Activated CD8-positive, alpha-beta memory T cell treated with anti-CD3 and anti-CD28 coated beads, Interleukin-2, amount 10 ng/mL, durations not matched to agents 7 days and 5 days (primary cell): ENCODE measurements at regions not wholly inside any gene's neighbourhood (a gene's known extent, or its start where the extent isn't known, plus 50 kb on each side); places are given as distances from the start of the nearest gene placed in this dataset.

ENCODE experiments used
- ATAC-seq: fragments of 150-1000 bp; cut with Tn5 transposase; one replicate; pipeline ENCODE4 v1.10.0; 2021; ENCODE audit warnings: moderate library complexity
- CTCF ChIA-PET: fragments of 350-600 bp; sonication (Branson Sonifier 250); formaldehyde crosslinking; loops from one replicate; lab custom pipeline; 2021; ENCODE audit warnings: antibody characterized with exemption; lab: Charles Lee
- DNase-seq: peaks from one replicate; pipeline ENCODE4 v3.0.0-alpha.2; 2020
- H3K27ac Mint-ChIP-seq: one replicate; pipeline ENCODE4 v1.8.0; 2021; ENCODE audit warnings: mild to moderate bottlenecking, mixed read lengths
- H3K27me3 Mint-ChIP-seq: one replicate; pipeline ENCODE4 v1.8.0; 2021; ENCODE audit warnings: mixed read lengths
- H3K36me3 Mint-ChIP-seq: one replicate; pipeline ENCODE4 v1.8.0; 2021; ENCODE audit warnings: mild to moderate bottlenecking, mixed read lengths
- H3K4me1 Mint-ChIP-seq: one replicate; pipeline ENCODE4 v1.8.0; 2021; ENCODE audit warnings: mixed read lengths
- H3K4me3 Mint-ChIP-seq: one replicate; pipeline ENCODE4 v1.8.0; 2021; ENCODE audit warnings: mild to moderate bottlenecking, moderate library complexity, mixed read lengths
- H3K9me3 Mint-ChIP-seq: one replicate; pipeline ENCODE4 v1.8.0; 2022; ENCODE audit warnings: low read depth, mixed read lengths

DNA sequence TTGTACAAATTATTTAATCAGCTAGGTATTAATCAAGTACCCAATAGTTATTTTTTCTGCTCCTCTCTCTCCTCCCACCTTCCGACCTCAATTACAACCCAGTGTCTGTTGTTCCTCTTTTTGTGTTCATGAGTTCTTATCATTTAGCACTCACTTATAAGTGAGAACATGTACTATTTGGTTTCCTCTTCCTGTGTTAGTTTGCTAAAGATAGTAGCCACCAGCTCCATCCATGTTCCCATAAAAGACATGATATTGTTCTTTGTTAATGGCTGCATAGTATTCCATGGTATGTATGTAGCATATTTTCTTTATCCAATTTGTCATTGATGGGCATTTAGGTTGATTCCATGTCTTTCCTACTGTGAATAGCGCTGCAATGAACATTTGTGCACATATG is 652.8 kb upstream of the CITED2 start:
- CTCF ChIA-PET, result no interaction called here
- no peak overlapping the region for H3K4me3 Mint-ChIP-seq
- peaks cover 2% of the 10 kb centered on the region for H3K9me3 Mint-ChIP-seq
- H3K27me3 Mint-ChIP-seq, result peaks cover 6% of the 10 kb centered on the region
- ATAC-seq, result no peak
- no peaks in the 10 kb centered on the region for H3K4me1 Mint-ChIP-seq
- no peak for DNase-seq
- no peaks in the 10 kb centered on the region for H3K36me3 Mint-ChIP-seq
- no peak overlapping the region for H3K27ac Mint-ChIP-seq

- Mint-ChIP-seq H3K27ac (no peak overlapping the region), H3K27me3 (peaks cover 6% of the 10 kb centered on the region), H3K4me3 (no peak overlapping the region), H3K36me3 (no peaks in the 10 kb centered on the region), H3K9me3 (peaks cover 2% of the 10 kb centered on the region), H3K4me1 (no peaks in the 10 kb centered on the region)
- ATAC-seq (no peak), DNase-seq (no peak)
- CTCF ChIA-PET, result no interaction called here
Observed at GRCh38 chr6:140026546-140026945, 652.1 kb upstream of the CITED2 start.

DNA sequence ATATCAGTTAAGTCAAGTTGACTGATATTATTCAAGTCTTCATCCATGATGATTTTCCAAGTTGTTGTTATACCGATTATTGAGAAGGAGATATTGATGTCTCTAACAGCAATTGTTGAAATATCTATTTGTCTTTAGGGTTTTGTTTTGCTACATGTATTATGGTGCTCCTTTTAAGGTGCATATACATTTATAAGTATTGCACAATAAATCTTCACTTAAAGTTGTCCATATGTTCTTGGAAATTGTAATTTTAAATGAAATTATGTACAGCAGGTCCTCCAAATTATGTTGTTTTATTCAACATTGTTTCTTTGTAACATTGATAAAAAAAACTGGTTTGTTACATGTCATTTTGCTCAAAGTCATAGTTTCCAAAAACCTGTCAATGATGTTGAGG is 650.7 kb upstream of the CITED2 start:
- DNase-seq (no peak), ATAC-seq (no peak)
- H3K27ac Mint-ChIP-seq, result no peak overlapping the region
- H3K9me3 Mint-ChIP-seq, result peaks cover 9% of the 10 kb centered on the region
- no peaks in the 10 kb centered on the region for H3K36me3 Mint-ChIP-seq
- CTCF ChIA-PET, result no interaction called here
- peaks cover 6% of the 10 kb centered on the region for H3K27me3 Mint-ChIP-seq
- no peak overlapping the region for H3K4me3 Mint-ChIP-seq
- no peaks in the 10 kb centered on the region for H3K4me1 Mint-ChIP-seq

DNA sequence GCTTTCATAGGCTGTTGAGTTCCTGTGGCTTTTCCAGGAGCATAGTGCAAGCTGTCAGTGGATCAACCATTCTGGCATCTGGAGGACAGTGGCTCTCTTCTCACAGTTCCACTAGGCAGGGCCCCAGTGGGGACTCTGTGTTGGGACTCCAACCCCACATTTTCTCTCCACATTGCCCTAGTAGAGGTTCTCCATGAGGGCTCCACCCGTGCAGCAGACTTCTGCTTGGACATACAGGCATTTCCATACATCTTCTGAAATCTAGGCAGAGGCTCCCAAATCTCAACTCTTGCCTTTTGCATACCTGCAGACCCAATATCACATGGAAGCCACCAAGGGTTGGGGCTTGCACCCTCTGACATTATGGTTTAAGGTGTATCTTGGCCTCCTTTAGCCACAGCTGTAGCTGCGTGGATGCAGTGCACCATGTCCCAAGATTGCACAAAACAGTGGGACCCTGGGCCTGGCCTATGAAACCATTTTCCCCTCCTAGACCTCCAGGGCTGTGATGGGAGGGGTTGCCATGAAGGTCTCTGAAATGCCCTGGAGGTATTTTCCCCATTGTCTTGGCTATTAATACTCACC is 645.9 kb upstream of the CITED2 start:
- peaks cover 14% of the 10 kb centered on the region for H3K9me3 Mint-ChIP-seq
- ATAC-seq (no peak), DNase-seq (no peak)
- peaks cover 8% of the 10 kb centered on the region for H3K27me3 Mint-ChIP-seq
- no peak overlapping the region for H3K27ac Mint-ChIP-seq
- no peaks in the 10 kb centered on the region for H3K36me3 Mint-ChIP-seq
- CTCF ChIA-PET, result no interaction called here
- no peak overlapping the region for H3K4me3 Mint-ChIP-seq
- no peaks in the 10 kb centered on the region for H3K4me1 Mint-ChIP-seq

GRCh38 chr6:140018588-140018987 is 644.1 kb upstream of the CITED2 start:
- peaks cover 14% of the 10 kb centered on the region for H3K9me3 Mint-ChIP-seq
- H3K36me3 Mint-ChIP-seq, result no peaks in the 10 kb centered on the region
- H3K4me1 Mint-ChIP-seq, result no peaks in the 10 kb centered on the region
- H3K27ac Mint-ChIP-seq, result no peak overlapping the region
- H3K27me3 Mint-ChIP-seq, result peaks cover 5% of the 10 kb centered on the region
- ATAC-seq (no peak), DNase-seq (no peak)
- H3K4me3 Mint-ChIP-seq, result no peak overlapping the region
- CTCF ChIA-PET, result no interaction called here

GRCh38 chr6:140017470-140017869 is 643.0 kb upstream of the CITED2 start:
- Mint-ChIP-seq H3K27me3 (peaks cover 5% of the 10 kb centered on the region), H3K36me3 (no peaks in the 10 kb centered on the region), H3K4me3 (no peak overlapping the region), H3K9me3 (peaks cover 14% of the 10 kb centered on the region), H3K27ac (no peak overlapping the region), H3K4me1 (no peaks in the 10 kb centered on the region)
- CTCF ChIA-PET, result no interaction called here
- DNase-seq, result no peak
- no peak for ATAC-seq

- no peak overlapping the region for H3K4me3 Mint-ChIP-seq
- no peaks in the 10 kb centered on the region for H3K4me1 Mint-ChIP-seq
- no peaks in the 10 kb centered on the region for H3K36me3 Mint-ChIP-seq
- ATAC-seq (no peak), DNase-seq (no peak)
- no peak overlapping the region for H3K27ac Mint-ChIP-seq
- H3K27me3 Mint-ChIP-seq, result peaks cover 3% of the 10 kb centered on the region
- CTCF ChIA-PET, result no interaction called here
- H3K9me3 Mint-ChIP-seq, result no peaks in the 10 kb centered on the region
Observed at GRCh38 chr6:140012150-140012549, 637.7 kb upstream of the CITED2 start.

DNA sequence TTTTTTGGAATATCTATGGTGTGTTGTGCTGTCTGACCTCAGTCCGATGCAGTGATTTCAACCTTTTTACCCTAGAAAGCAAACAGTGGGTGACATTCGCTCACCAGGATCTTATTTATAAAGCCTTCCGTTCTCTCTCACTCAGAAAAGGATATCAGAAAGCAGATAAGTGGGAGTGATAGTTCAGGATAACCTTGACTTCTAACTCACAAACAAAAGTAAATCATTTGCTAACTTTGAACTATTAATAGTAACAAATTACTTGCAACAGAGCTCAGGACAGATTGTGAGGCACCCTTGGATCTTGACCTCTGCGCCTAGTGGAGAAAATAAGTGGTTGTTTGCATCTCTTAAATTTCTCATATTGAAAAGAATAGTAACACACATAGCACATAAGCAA is 637.1 kb upstream of the CITED2 start:
- no peak for ATAC-seq
- H3K36me3 Mint-ChIP-seq, result no peaks in the 10 kb centered on the region
- CTCF ChIA-PET, result no interaction called here
- no peak overlapping the region for H3K4me3 Mint-ChIP-seq
- H3K27ac Mint-ChIP-seq, result no peak overlapping the region
- H3K9me3 Mint-ChIP-seq, result no peaks in the 10 kb centered on the region
- peaks cover 2% of the 10 kb centered on the region for H3K27me3 Mint-ChIP-seq
- DNase-seq, result no peak
- H3K4me1 Mint-ChIP-seq, result no peaks in the 10 kb centered on the region

- Mint-ChIP-seq H3K27me3 (no peaks in the 10 kb centered on the region), H3K9me3 (no peaks in the 10 kb centered on the region), H3K27ac (no peak overlapping the region), H3K4me1 (no peaks in the 10 kb centered on the region), H3K36me3 (no peaks in the 10 kb centered on the region), H3K4me3 (no peak overlapping the region)
- ATAC-seq (no peak), DNase-seq (no peak)
- CTCF ChIA-PET, result no interaction called here
Observed at GRCh38 chr6:140009286-140009685, 634.8 kb upstream of the CITED2 start.

GRCh38 chr6:140007525-140007924 is 633.1 kb upstream of the CITED2 start:
- CTCF ChIA-PET, result no interaction called here
- Mint-ChIP-seq H3K27ac (no peak overlapping the region), H3K9me3 (no peaks in the 10 kb centered on the region), H3K27me3 (no peaks in the 10 kb centered on the region), H3K4me1 (no peaks in the 10 kb centered on the region), H3K36me3 (no peaks in the 10 kb centered on the region), H3K4me3 (no peak overlapping the region)
- DNase-seq (no peak), ATAC-seq (no peak)

GRCh38 chr6:140003217-140003616 is 628.8 kb upstream of the CITED2 start:
- no peaks in the 10 kb centered on the region for H3K36me3 Mint-ChIP-seq
- no peaks in the 10 kb centered on the region for H3K9me3 Mint-ChIP-seq
- DNase-seq (no peak), ATAC-seq (no peak)
- no peaks in the 10 kb centered on the region for H3K27me3 Mint-ChIP-seq
- H3K4me1 Mint-ChIP-seq, result no peaks in the 10 kb centered on the region
- H3K27ac Mint-ChIP-seq, result no peak overlapping the region
- CTCF ChIA-PET, result no interaction called here
- H3K4me3 Mint-ChIP-seq, result no peak overlapping the region

GRCh38 chr6:140002396-140003022 is 628.1 kb upstream of the CITED2 start:
- Mint-ChIP-seq H3K27ac (no peak overlapping the region), H3K4me3 (no peak overlapping the region), H3K9me3 (no peaks in the 10 kb centered on the region), H3K36me3 (no peaks in the 10 kb centered on the region), H3K27me3 (no peaks in the 10 kb centered on the region), H3K4me1 (no peaks in the 10 kb centered on the region)
- ATAC-seq (no peak), DNase-seq (no peak)
- CTCF ChIA-PET, result no interaction called here

- Mint-ChIP-seq H3K36me3 (no peaks in the 10 kb centered on the region), H3K4me1 (no peaks in the 10 kb centered on the region)
- CTCF ChIA-PET, result no interaction called here
Observed at GRCh38 chr6:140001821-140002341, 627.4 kb upstream of the CITED2 start.

GRCh38 chr6:140001005-140001404 is 626.6 kb upstream of the CITED2 start:
- no peaks in the 10 kb centered on the region for H3K4me1 Mint-ChIP-seq
- H3K27me3 Mint-ChIP-seq, result no peaks in the 10 kb centered on the region
- CTCF ChIA-PET, result no interaction called here
- H3K4me3 Mint-ChIP-seq, result no peak overlapping the region
- no peak for DNase-seq
- ATAC-seq, result no peak
- H3K36me3 Mint-ChIP-seq, result no peaks in the 10 kb centered on the region
- no peaks in the 10 kb centered on the region for H3K9me3 Mint-ChIP-seq
- H3K27ac Mint-ChIP-seq, result no peak overlapping the region

More at GRCh38 chr6:140001821-140002341, 627.4 kb upstream of the CITED2 start:
- no peak overlapping the region for H3K4me3 Mint-ChIP-seq
- H3K9me3 Mint-ChIP-seq, result no peaks in the 10 kb centered on the region
- no peaks in the 10 kb centered on the region for H3K27me3 Mint-ChIP-seq
- DNase-seq (no peak), ATAC-seq (no peak)
- no peak overlapping the region for H3K27ac Mint-ChIP-seq
